K562 (cell line): ENCODE measurements at regions not wholly inside any gene's neighbourhood (a gene's known extent, or its start where the extent isn't known, plus 50 kb on each side); places are given as distances from the start of the nearest gene placed in this dataset.
A peak's percentile ranks its signal among the peaks of the same experiment; 100 is the strongest.

ENCODE experiments used
- ATAC-seq: fragments of 200-7000 bp; cut with Tn5 transposase; 3 replicates; pipeline ENCODE4 v1.9.1; 2020; ENCODE audit warnings: moderate library complexity
- BruUV-seq: library from RNA; stranded (reverse); fragments of 400-500 nt; replicated peaks from 2 replicates; lab custom pipeline; 2021; lab: Mats Ljungman, UMichigan
- CTCF ChIA-PET: fragments of 300-600 bp; formaldehyde crosslinking; extraction: SDS; loops from one replicate; lab custom pipeline; 2021; ENCODE audit warnings: low intra/inter-chr PET ratio; lab: Yijun Ruan, JAX
- POLR2A ChIA-PET: fragments of 300-600, 350-650 bp; sonication (Branson Sonifier 250); formaldehyde crosslinking; extraction: SDS; loops from one replicate; lab custom pipeline; 2021; ENCODE audit warnings: antibody characterized with exemption, inconsistent platforms; lab: Yijun Ruan, JAX
- DNase-seq, 4 experiments: peaks; one replicate each; pipeline versions ENCODE4 v3.0.0 to v3.0.0-alpha.2; 2011 to 2018; ENCODE audit warnings: low spot score in 3 of 4, mixed read lengths in 3 of 4; ENCODE audit errors: extremely low read depth in 1 of 4
- FAIRE-seq: peaks from 2 replicates; lab custom pipeline; 2011; peaks lifted over from hg19 to GRCh38; lab: Jason Lieb, UNC
- H2AFZ ChIP-seq: 2 replicates; pipeline ENCODE4 v1.6.0; 2011; ENCODE audit warnings: low read depth, low read length, control low read depth, inconsistent platforms
- H3K27ac ChIP-seq: fragments of 200-600 bp; 3 replicates; pipeline ENCODE4 v1.8.0; 2011; ENCODE audit warnings: low read depth, mild to moderate bottlenecking, control low read depth, inconsistent platforms, low read length, moderate library complexity, mixed read lengths; ENCODE audit errors: extremely low read depth
- H3K27me3 ChIP-seq, 2 experiments: fragments of 300-600 bp in 1 of 2; 2 replicates in 1 of 2; 3 replicates in 1 of 2; pipeline versions ENCODE4 v1.6.0 to v1.8.0; 2011; ENCODE audit warnings: inconsistent platforms in 2 of 2, low read length in 2 of 2, mild to moderate bottlenecking in 1 of 2, mixed read lengths in 1 of 2, moderate library complexity in 1 of 2; ENCODE audit not compliant: control insufficient read depth in 2 of 2, insufficient read depth in 2 of 2
- H3K36me3 ChIP-seq: fragments of 300-600 bp; 3 replicates; pipeline ENCODE4 v1.8.0; 2011; ENCODE audit warnings: mild to moderate bottlenecking, low read length, inconsistent platforms; ENCODE audit not compliant: control insufficient read depth, insufficient read depth
- H3K4me1 ChIP-seq, 2 experiments: fragments of 200-600 bp in 1 of 2; replicated peaks in 1 of 2; 2 replicates in 1 of 2; 3 replicates in 1 of 2; pipeline versions ENCODE4 v1.5.1 to v1.8.0; 2011; ENCODE audit warnings: inconsistent platforms in 2 of 2, low read length in 2 of 2, mild to moderate bottlenecking in 1 of 2, mixed read lengths in 1 of 2, moderate library complexity in 1 of 2; ENCODE audit not compliant: control insufficient read depth in 2 of 2, insufficient read depth in 2 of 2
- H3K4me2 ChIP-seq: 2 replicates; pipeline ENCODE4 v1.6.1; 2011; ENCODE audit warnings: low read length, control low read depth, inconsistent platforms, mixed read lengths; ENCODE audit not compliant: insufficient read depth
- H3K4me3 ChIP-seq: fragments of 200-600 bp; sonication (generic), shearing (Covaris generic); 2 replicates; pipeline ENCODE4 v1.5.1; 2016; ENCODE audit warnings: control low read depth, inconsistent platforms
- H3K79me2 ChIP-seq: fragments of 200-600 bp; 3 replicates; pipeline ENCODE4 v1.8.0; 2011; ENCODE audit warnings: low read length, inconsistent platforms; ENCODE audit not compliant: control insufficient read depth, insufficient read depth
- H3K9ac ChIP-seq, 2 experiments: 2 replicates each; pipeline versions ENCODE4 v1.6.0 to v1.6.1; 2011; ENCODE audit warnings: low read depth in 2 of 2, low read length in 2 of 2, control low read depth in 1 of 2, inconsistent platforms in 1 of 2, mild to moderate bottlenecking in 1 of 2, mixed read lengths in 1 of 2; ENCODE audit not compliant: insufficient read depth in 1 of 2
- H3K9me1 ChIP-seq: one replicate; pipeline ENCODE4 v1.6.0; 2011; ENCODE audit warnings: inconsistent platforms, mild to moderate bottlenecking, low read length, moderate library complexity; ENCODE audit not compliant: control insufficient read depth, insufficient read depth
- H3K9me3 ChIP-seq: replicated peaks from 2 replicates; pipeline ENCODE4 v1.5.1; 2011; ENCODE audit warnings: low read depth, low read length, inconsistent platforms; ENCODE audit not compliant: control insufficient read depth, insufficient read depth
- H4K20me1 ChIP-seq: replicated peaks from 2 replicates; pipeline ENCODE4 v1.6.1; 2011; ENCODE audit warnings: low read length, inconsistent platforms, mixed read lengths; ENCODE audit not compliant: control insufficient read depth, insufficient read depth
- ILF3 ChIP-seq: fragments of 450-650 bp; IDR thresholded peaks from 2 replicates; pipeline ENCODE4 v1.6.1; 2018; ENCODE audit warnings: antibody characterized with exemption, mild to moderate bottlenecking, moderate library complexity, borderline replicate concordance
- MEIS2 ChIP-seq: fragments of 450-650 bp; IDR thresholded peaks from 2 replicates; pipeline ENCODE4 v1.6.1; 2014; ENCODE audit warnings: mild to moderate bottlenecking; ENCODE audit not compliant: partially characterized antibody
- POU5F1 ChIP-seq: fragments of 150-350 bp; IDR thresholded peaks from 2 replicates; pipeline ENCODE4 v1.6.1; 2014; ENCODE audit warnings: borderline replicate concordance, low read length, low read depth, mild to moderate bottlenecking; ENCODE audit not compliant: partially characterized antibody
- RAD21 ChIP-seq, 2 experiments: fragments of 250-450 bp in 1 of 2; fragments of 450-650 bp in 1 of 2; sonication (Bioruptor Pico) in 1 of 2; formaldehyde crosslinking in 1 of 2; IDR thresholded peaks in 1 of 2; conservative IDR thresholded peaks in 1 of 2; 2 replicates each; pipeline versions ENCODE4 v1.4.0 to v1.8.0; 2020 to 2022; ENCODE audit warnings: mild to moderate bottlenecking in 2 of 2, moderate library complexity in 1 of 2
- WGBS: fragments of 100-300 bp; shearing (Covaris generic); methylation state at CpG from one replicate; pipeline ENCODE4 v1.1.6; 2016; ENCODE audit warnings: low coverage, mixed read lengths; ENCODE audit not compliant: insufficient coverage; ENCODE audit errors: missing lambda C conversion rate; 5-methylcytosine and 5-hydroxymethylcytosine counted together
- in situ Hi-C: fragments of 300-500 bp; cut with MboI; formaldehyde crosslinking; loops from 4 replicates; pipeline ENCODE4 v1.15.0; 2018; ENCODE audit warnings: inconsistent platforms, mixed read lengths
- intact Hi-C: fragments of 100-400 bp; cut with micrococcal nuclease; formaldehyde crosslinking; loops from 2 replicates; pipeline ENCODE4 v1.14.2; 2022
- TF ChIP-seq, protein P1 (sequence below), 2 experiments: fragments of 450-650 bp; formaldehyde crosslinking in 1 of 2; IDR thresholded peaks; 2 replicates each; pipeline versions ENCODE4 v1.4.0 to v1.6.1; 2014 to 2020; ENCODE audit warnings: mild to moderate bottlenecking in 2 of 2, borderline replicate concordance in 1 of 2, low read depth in 1 of 2
- TF ChIP-seq, protein P2 (sequence below), 3 experiments: IDR thresholded peaks in 2 of 3; conservative IDR thresholded peaks in 1 of 3; 2 replicates each; pipeline ENCODE4 v1.5.1; 2011 to 2012; ENCODE audit warnings: low read length in 3 of 3, mild to moderate bottlenecking in 3 of 3, control low read depth in 2 of 3, improper control_type of control experiment in 1 of 3, inconsistent platforms in 1 of 3, low read depth in 1 of 3, mixed read lengths in 1 of 3, moderate library complexity in 1 of 3; ENCODE audit not compliant: insufficient read depth in 2 of 3
- TF ChIP-seq, protein P3 (sequence below), 2 experiments: IDR thresholded peaks in 1 of 2; conservative IDR thresholded peaks in 1 of 2; 2 replicates each; pipeline ENCODE4 v1.6.1; 2016; ENCODE audit warnings: low read depth in 2 of 2, mild to moderate bottlenecking in 1 of 2, missing compliant biosample characterization in 1 of 2, missing genetic modification characterization in 1 of 2, moderate library complexity in 1 of 2

DNA sequence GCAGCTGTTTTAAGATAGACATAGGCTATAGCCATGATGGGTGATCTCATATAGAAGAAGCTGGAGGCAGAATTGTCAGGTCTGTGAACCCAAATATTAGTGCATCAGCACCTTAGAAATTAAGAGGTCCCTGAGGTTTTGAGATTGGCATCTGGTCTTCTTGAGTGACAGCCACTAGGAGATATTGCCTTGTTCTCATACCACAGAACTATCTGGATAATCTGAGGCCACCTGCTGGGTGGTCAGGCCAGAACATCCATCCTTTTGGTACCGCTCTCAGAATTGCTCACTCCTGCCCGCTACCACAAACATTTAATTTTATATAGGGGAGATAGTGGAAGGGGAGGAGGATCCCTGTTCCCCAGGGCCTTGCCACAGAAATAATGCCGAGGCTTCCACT, 210.6 kb upstream of the ZPLD1 start:
- Histone ChIP-seq H4K20me1 (no peaks in the 10 kb centered on the region), H3K9ac (no peak overlapping the region), H3K4me1 (no peaks in the 10 kb centered on the region), H3K4me3 (no peak overlapping the region), H3K4me2 (no peak overlapping the region), H3K27ac (no peak overlapping the region), H3K36me3 (no peaks in the 10 kb centered on the region), H2AFZ (no peak overlapping the region), H3K9me3 (no peaks in the 10 kb centered on the region), H3K27me3 (no peaks in the 10 kb centered on the region), H3K79me2 (no peaks in the 10 kb centered on the region), H3K9me1 (no peaks in the 10 kb centered on the region)
- WGBS, result 0% methylated on average over 2 of the region's 3 CpGs
- in situ Hi-C loops, result no loop called here
- DNase-seq (no peak), ATAC-seq (no peak), FAIRE-seq (no peak)
- intact Hi-C loops, result no loop called here
- ChIA-PET CTCF (interaction anchor here (1.9 to 3.1 kb wide), 3 partner anchors 410 to 528 kb away, joined by 10 to 25 read pairs (median 14); no protein-coding TSS in a partner anchor), POLR2A (no interaction called here)
- no TSS peak for BruUV-seq
- TF ChIP-seq ILF3 (no peak), RAD21 (CRISPR knock-in tag; conservative IDR thresholded peaks at IDR 0.05 in 1 of 2, IDR thresholded peaks at IDR 0.05 in 1 of 2) (peak; percentile 33 to 43), MEIS2 (peak; percentile 49), POU5F1 (no peak)
- TF ChIP-seq, protein P1, sequence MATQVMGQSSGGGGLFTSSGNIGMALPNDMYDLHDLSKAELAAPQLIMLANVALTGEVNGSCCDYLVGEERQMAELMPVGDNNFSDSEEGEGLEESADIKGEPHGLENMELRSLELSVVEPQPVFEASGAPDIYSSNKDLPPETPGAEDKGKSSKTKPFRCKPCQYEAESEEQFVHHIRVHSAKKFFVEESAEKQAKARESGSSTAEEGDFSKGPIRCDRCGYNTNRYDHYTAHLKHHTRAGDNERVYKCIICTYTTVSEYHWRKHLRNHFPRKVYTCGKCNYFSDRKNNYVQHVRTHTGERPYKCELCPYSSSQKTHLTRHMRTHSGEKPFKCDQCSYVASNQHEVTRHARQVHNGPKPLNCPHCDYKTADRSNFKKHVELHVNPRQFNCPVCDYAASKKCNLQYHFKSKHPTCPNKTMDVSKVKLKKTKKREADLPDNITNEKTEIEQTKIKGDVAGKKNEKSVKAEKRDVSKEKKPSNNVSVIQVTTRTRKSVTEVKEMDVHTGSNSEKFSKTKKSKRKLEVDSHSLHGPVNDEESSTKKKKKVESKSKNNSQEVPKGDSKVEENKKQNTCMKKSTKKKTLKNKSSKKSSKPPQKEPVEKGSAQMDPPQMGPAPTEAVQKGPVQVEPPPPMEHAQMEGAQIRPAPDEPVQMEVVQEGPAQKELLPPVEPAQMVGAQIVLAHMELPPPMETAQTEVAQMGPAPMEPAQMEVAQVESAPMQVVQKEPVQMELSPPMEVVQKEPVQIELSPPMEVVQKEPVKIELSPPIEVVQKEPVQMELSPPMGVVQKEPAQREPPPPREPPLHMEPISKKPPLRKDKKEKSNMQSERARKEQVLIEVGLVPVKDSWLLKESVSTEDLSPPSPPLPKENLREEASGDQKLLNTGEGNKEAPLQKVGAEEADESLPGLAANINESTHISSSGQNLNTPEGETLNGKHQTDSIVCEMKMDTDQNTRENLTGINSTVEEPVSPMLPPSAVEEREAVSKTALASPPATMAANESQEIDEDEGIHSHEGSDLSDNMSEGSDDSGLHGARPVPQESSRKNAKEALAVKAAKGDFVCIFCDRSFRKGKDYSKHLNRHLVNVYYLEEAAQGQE (IDR thresholded peaks at IDR 0.05; ENCODE audit: borderline replicate concordance), result peak; percentile 29; the same call in 1 of the 2 replicates
- TF ChIP-seq, protein P1 (CRISPR knock-in tag; IDR thresholded peaks at IDR 0.05; ENCODE audit: low read depth), result no peak
- TF ChIP-seq, protein P2, sequence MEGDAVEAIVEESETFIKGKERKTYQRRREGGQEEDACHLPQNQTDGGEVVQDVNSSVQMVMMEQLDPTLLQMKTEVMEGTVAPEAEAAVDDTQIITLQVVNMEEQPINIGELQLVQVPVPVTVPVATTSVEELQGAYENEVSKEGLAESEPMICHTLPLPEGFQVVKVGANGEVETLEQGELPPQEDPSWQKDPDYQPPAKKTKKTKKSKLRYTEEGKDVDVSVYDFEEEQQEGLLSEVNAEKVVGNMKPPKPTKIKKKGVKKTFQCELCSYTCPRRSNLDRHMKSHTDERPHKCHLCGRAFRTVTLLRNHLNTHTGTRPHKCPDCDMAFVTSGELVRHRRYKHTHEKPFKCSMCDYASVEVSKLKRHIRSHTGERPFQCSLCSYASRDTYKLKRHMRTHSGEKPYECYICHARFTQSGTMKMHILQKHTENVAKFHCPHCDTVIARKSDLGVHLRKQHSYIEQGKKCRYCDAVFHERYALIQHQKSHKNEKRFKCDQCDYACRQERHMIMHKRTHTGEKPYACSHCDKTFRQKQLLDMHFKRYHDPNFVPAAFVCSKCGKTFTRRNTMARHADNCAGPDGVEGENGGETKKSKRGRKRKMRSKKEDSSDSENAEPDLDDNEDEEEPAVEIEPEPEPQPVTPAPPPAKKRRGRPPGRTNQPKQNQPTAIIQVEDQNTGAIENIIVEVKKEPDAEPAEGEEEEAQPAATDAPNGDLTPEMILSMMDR (IDR thresholded peaks at IDR 0.05 in 2 of 3, conservative IDR thresholded peaks at IDR 0.05 in 1 of 3; ENCODE audit: insufficient read depth in 2 of 3, low read depth in 1 of 3, low read length in 3 of 3), result peak in 1 of 3 experiments; percentile 16; a peak in 1 of 6 replicates
- TF ChIP-seq, protein P3, sequence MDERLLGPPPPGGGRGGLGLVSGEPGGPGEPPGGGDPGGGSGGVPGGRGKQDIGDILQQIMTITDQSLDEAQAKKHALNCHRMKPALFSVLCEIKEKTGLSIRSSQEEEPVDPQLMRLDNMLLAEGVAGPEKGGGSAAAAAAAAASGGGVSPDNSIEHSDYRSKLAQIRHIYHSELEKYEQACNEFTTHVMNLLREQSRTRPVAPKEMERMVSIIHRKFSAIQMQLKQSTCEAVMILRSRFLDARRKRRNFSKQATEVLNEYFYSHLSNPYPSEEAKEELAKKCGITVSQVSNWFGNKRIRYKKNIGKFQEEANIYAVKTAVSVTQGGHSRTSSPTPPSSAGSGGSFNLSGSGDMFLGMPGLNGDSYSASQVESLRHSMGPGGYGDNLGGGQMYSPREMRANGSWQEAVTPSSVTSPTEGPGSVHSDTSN (CRISPR knock-in tag; IDR thresholded peaks at IDR 0.05; ENCODE audit: low read depth), result 0 out of 2 replicates have a peak, but pooled peaks have one; percentile 13
- TF ChIP-seq, protein P3 (tag; conservative IDR thresholded peaks at IDR 0.05; ENCODE audit: low read depth), result peak; percentile 52
